ENCODE measurements at regions not wholly inside any gene's neighbourhood (a gene's known extent, or its start where the extent isn't known, plus 50 kb on each side); places are given as distances from the start of the nearest gene placed in this dataset.

DNA sequence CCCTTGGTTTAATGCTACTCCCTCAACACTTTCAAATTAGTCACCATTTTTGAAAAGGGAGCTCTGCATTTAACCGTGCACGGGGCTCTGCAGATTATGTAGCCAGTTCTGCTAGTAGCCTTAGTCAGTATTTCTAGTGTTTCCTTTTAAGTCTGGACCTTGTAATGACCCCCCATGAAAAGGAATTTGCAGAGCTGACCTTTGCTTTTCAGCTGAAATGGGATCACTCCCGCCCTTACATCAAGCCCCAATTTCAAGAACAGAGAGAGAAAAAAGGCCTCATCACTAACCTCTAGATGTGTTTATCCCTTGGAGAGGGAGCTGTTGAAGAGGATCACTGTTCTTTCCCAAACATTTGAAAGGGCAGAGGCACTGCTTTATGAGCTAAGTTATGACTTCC lies 490.7 kb upstream of the BTBD3 start:
- no peaks in the 10 kb centered on the region for H3K27me3 ChIP-seq (ENCODE audit: insufficient read depth, low read depth)
- H3K9me3 ChIP-seq (ENCODE audit: insufficient read depth, low read depth): no peaks in the 10 kb centered on the region
- H2AFZ ChIP-seq: no peak overlapping the region
- CTCF ChIA-PET: no interaction called here
- no peaks in the 10 kb centered on the region for H3K36me3 ChIP-seq (ENCODE audit: low read depth)
- H3F3A ChIP-seq (ENCODE audit: insufficient read depth, low read depth): no peaks in the 10 kb centered on the region
- H3K79me2 ChIP-seq (ENCODE audit: low read depth): no peaks in the 10 kb centered on the region
- POLR2A ChIA-PET (ENCODE audit: unreplicated experiment): no interaction called here
- H3K4me2 ChIP-seq: no peak overlapping the region
- no peak for DNase-seq
- intact Hi-C loops (cut with micrococcal nuclease; ENCODE audit: unreplicated experiment): no loop called here
- H4K20me1 ChIP-seq (ENCODE audit: insufficient read depth): no peaks in the 10 kb centered on the region
- BruUV-seq (replicated peaks): no TSS peak
- no peak overlapping the region for H3K27ac ChIP-seq
- H3K9me2 ChIP-seq (ENCODE audit: insufficient read depth): no peaks in the 10 kb centered on the region
- no peak overlapping the region for H3K4me3 ChIP-seq
- no peaks in the 10 kb centered on the region for H3K4me1 ChIP-seq (replicated peaks; ENCODE audit: insufficient read depth)
- TF ChIP-seq CTCF (conservative IDR thresholded peaks at IDR 0.05): no peak
- TF ChIP-seq EZH2 (IDR thresholded peaks at IDR 0.05; ENCODE audit: low read depth): no peak

- no peak overlapping the region for H3K4me2 ChIP-seq
- BruUV-seq (replicated peaks): no TSS peak
- no peaks in the 10 kb centered on the region for H3K4me1 ChIP-seq (replicated peaks; ENCODE audit: insufficient read depth)
- no peaks in the 10 kb centered on the region for H3K9me3 ChIP-seq (ENCODE audit: insufficient read depth, low read depth)
- CTCF ChIA-PET: no interaction called here
- no peaks in the 10 kb centered on the region for H3K36me3 ChIP-seq (ENCODE audit: low read depth)
- H3K27me3 ChIP-seq (ENCODE audit: insufficient read depth, low read depth): no peaks in the 10 kb centered on the region
- TF ChIP-seq CTCF (conservative IDR thresholded peaks at IDR 0.05): no peak
- DNase-seq: peak in 1 of 2 experiments; percentile 19
- no peak overlapping the region for H3K4me3 ChIP-seq
- no peaks in the 10 kb centered on the region for H4K20me1 ChIP-seq (ENCODE audit: insufficient read depth)
- no peak overlapping the region for H2AFZ ChIP-seq
- H3K79me2 ChIP-seq (ENCODE audit: low read depth): no peaks in the 10 kb centered on the region
- intact Hi-C loops (cut with micrococcal nuclease; ENCODE audit: unreplicated experiment): no loop called here
- POLR2A ChIA-PET (ENCODE audit: unreplicated experiment): no interaction called here
- no peaks in the 10 kb centered on the region for H3K9me2 ChIP-seq (ENCODE audit: insufficient read depth)
- H3K27ac ChIP-seq: no peak overlapping the region
- H3F3A ChIP-seq (ENCODE audit: insufficient read depth, low read depth): no peaks in the 10 kb centered on the region
These were observed 488.5 kb upstream of the BTBD3 start for GRCh38 chr20:11429168-11429567.

DNA sequence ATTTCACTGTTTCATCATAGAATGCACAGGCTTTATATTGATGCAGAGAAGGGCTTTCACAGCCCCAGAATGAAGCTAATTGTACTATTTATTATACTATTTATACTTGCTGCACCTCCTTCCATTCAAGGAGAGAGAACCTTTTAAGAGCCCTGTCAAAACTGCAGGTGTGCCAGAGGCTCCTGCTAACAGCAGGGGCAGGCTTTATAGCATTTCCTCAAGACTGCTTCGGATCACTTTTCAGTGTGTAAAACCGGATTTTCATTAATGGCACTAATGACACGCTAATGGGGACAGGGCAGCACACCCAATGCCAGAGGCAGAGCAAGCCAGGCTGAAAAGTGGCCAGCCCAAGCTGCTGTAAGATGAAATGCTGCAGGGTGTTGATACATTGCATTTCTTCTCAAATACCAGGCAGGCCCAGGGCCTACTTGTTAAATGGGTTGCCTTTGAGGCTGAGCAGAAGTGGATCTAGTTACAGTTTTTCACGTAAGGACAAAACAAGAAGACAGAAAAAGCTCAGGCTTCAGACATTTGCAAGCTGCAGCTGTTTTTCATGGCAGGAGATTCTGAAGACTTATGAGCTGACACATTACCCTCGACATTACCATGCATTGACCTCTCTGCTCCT lies 487.7 kb upstream of the BTBD3 start:
- Histone ChIP-seq H3K4me3 (no peak overlapping the region), H3K9me3 (ENCODE audit: insufficient read depth, low read depth) (peaks cover 2% of the 10 kb centered on the region; the same call in 1 of the 2 replicates), H3K4me1 (replicated peaks; ENCODE audit: insufficient read depth) (no peaks in the 10 kb centered on the region), H3F3A (ENCODE audit: insufficient read depth, low read depth) (no peaks in the 10 kb centered on the region), H3K4me2 (no peak overlapping the region), H3K79me2 (ENCODE audit: low read depth) (no peaks in the 10 kb centered on the region), H3K27ac (no peak overlapping the region), H4K20me1 (ENCODE audit: insufficient read depth) (no peaks in the 10 kb centered on the region), H3K9me2 (ENCODE audit: insufficient read depth) (no peaks in the 10 kb centered on the region), H3K27me3 (ENCODE audit: insufficient read depth, low read depth) (no peaks in the 10 kb centered on the region), H2AFZ (no peak overlapping the region), H3K36me3 (ENCODE audit: low read depth) (no peaks in the 10 kb centered on the region)
- no TSS peak for BruUV-seq (replicated peaks)
- ChIA-PET CTCF (no interaction called here), POLR2A (ENCODE audit: unreplicated experiment) (no interaction called here)
- DNase-seq: no peak
- TF ChIP-seq CTCF (conservative IDR thresholded peaks at IDR 0.05) (no peak), EZH2 (IDR thresholded peaks at IDR 0.05; ENCODE audit: low read depth) (no peak)
- intact Hi-C loops (cut with micrococcal nuclease; ENCODE audit: unreplicated experiment): no loop called here
